NOMO-1 treated with dmso at 0.1 percent for 144 hours (cell line): ENCODE measurements at regions not wholly inside any gene's neighbourhood (a gene's known extent, or its start where the extent isn't known, plus 50 kb on each side); places are given as distances from the start of the nearest gene placed in this dataset.
"Not testable (repeated sequence)": the region's sequence is repeated elsewhere in the genome, so short reads cannot be mapped to it uniquely, and the experiment has no call there.

Source experiments
- DNase-seq: peaks from one replicate; lab custom pipeline; 2025; ENCODE audit not compliant: unreplicated experiment; lab: John Stamatoyannopoulos, UW

GRCh38 chr15:85196697-85197096 is 183.7 kb upstream of the AKAP13 start:
- not testable (repeated sequence) for DNase-seq

DNA sequence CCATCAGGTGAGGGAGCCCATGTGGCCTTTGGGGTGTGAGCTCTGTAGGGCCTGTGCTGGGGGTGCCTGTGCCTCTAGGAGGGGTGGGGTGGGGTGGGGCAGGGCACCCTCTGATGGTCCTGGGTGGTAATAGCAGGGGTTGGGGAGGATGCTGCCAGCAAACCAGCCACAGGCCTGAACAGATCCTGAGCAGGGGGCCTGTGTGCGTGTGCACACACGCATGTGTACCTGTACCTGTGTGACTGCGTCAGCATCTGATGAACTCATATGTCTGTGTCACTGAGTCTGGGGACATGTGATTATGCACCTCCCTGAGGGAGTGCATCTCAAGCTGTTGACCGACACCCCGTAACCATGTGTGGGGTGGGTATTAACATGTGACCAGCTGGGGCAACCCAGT is 182.8 kb upstream of the AKAP13 start:
- DNase-seq: not testable (repeated sequence)

DNA sequence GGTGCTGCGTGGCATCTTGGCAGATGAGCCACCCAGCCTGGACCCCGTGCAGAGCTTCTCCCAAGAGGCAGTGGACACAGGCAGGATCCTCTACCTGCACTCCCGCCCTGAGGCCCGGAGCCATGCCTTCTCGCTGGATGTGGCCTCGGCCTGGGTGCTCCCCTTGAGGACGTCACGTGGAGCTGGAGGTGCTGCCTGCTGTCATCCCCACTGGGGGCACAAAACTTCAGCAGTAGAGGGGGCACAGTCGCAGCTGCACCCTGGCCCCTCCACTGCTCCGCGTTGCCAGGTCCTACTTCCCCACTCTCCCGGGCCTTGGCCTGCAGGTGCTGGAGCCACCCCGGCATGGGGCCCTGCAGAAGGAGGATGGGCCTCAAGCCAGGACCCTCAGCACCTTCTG is 182.0 kb upstream of the AKAP13 start:
- DNase-seq: not testable (repeated sequence)

- DNase-seq: not testable (repeated sequence)
Measured at GRCh38 chr15:85200215-85200614, 180.2 kb upstream of the AKAP13 start.

- DNase-seq: not testable (repeated sequence)
Measured at GRCh38 chr15:85201118-85201793, 179.1 kb upstream of the AKAP13 start.

DNA sequence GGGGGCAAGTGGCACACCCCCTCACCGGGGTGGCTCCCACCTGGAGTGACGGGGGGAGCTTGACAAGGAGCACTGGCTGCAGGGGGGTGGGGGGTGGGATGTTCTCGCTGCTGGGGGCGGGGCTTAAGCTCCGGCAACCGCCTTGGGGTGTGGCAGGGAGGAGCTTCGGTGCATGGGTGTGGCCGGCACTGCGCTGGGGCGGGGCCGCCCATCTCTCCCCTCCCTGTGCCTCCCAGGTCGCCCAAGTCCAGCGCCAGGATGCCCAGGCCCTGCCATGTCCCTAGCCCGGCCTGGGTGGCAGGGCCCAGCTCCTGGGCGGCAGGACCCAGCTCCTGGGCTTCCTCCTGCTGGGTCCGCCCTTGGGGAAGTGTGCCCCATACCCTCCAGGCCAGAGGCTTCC is 175.9 kb upstream of the AKAP13 start:
- DNase-seq: not testable (repeated sequence)

DNA sequence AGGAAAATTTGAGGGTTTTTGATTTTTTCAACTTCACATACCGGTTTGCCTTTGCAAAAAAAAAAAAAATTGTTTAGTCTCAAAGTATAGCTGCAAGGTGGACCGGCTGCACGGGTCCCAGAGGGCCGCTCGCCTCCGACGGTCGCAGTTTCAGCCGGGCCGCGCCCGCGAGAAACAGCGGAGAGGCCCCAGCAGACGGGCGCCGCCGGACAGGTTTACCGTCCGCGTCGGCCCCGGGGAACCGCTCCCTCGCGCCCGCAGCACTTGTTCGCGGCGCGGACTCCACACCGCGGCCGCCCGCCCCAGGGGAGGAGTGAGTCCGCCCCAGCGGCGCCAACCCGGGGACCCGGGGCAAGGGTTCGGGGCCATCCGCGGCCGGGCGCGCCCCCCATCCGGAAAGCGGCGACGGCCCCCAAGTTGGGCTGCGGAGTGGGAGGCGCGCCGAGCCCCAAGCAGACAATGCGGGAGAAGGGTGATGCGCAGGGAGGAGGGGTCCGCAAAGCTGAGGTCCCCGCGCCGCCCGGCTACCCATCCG is 146.5 kb upstream of the AKAP13 start:
- not testable (repeated sequence) for DNase-seq

DNA sequence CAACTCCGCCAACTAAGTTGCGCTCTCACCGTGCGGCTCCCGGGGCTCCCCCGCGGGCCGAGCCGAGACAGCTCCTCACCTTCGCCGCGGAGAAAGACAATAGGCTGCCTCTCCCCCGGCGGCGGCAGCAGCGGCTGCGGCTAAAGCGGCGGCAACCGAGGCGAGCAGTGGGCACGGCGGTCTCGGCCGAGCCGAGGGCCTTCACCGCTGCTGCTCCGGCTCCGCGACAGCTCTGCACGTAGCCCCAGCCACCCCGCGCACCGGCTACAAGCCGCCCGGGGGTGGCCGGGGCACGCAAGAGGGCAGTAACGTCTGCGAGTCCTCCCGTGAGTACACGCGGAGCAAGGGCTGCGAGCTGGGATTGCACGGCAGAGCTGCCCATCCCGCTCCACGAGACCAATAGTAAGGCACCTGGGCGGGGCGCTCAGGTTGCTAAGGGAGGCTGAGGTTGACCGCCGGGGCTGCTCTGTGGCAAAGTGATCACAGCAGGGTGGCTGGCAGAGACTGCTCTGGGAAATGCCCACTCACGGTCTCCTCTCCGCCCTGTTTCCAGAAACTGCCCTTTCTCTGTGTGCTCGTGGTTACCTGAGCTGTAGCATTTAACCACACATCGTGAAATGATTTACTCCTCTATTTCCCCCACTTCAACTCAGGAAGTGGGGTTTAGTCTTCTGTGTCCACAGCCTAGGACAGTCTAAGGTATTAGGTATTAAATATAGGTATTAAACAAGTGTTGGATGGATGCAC is 145.8 kb upstream of the AKAP13 start:
- DNase-seq: not testable (repeated sequence)

GRCh38 chr15:85244056-85244455 is 136.3 kb upstream of the AKAP13 start:
- DNase-seq: not testable (repeated sequence)

DNA sequence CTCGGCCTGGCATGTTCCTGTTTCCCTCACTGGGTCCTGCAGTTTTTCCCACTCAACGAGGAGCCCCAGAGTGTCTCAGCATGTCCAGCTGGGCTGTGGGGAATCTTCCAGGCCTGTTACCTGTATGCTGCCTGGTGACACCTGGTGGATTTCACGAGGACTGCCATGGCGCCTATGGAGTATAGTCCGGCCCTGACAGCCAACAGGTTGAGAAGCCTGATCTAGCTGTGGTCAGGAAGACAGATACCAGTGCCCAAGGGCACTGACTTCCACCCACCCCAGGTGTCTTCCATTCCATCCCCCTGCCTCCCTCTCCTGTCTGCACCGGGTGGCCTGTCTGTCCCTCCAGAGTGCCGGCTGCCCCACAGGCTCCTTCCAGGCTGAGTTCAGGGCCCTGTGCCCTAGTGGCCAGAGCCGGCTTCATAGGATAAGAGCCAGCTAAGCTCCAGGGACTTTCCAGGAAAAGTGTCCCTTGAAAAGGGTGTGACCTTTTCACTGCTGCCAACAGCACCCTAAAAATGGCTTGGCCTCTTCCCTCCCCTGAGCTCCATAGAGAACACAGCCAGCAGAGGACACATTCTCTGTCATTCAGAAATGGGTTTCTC is 129.4 kb upstream of the AKAP13 start:
- DNase-seq: not testable (repeated sequence)

DNA sequence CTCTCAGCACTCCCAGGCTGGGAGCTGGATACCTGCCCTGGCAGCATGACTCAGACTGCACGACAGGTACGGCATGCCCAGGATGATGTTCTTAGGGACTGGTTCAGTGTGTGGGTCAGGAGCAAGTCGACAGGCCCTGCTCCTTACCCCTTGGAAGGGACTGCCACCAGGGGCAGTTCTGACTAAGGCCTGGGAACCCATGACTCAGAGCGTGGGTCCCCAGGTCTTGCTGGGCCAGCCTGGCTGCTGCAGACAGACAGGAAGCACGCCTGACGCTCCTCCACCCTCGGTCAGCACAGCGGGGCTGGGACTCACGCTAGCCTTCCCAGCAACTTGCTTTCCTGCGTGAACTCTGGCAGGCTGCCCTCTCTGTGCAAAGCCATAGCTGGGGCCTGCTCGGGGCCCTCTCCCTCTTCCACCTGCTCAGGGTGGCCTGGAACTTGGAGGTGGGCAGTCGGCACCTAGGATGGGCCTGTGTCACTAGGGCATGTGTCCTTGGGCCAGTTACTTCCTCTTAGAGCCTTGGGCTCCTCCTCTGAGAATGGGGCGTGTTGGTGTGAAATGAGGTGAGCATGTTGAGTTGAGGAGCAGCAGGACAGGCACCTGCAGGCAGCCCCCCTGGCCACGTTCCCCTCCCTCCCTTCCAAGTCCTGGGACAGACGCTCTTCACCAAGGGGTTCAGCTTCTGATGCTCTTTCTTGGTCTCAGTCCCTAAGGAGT is 127.0 kb upstream of the AKAP13 start:
- not testable (repeated sequence) for DNase-seq

- DNase-seq: not testable (repeated sequence)
Measured at GRCh38 chr15:85254961-85255360, 125.4 kb upstream of the AKAP13 start.

DNA sequence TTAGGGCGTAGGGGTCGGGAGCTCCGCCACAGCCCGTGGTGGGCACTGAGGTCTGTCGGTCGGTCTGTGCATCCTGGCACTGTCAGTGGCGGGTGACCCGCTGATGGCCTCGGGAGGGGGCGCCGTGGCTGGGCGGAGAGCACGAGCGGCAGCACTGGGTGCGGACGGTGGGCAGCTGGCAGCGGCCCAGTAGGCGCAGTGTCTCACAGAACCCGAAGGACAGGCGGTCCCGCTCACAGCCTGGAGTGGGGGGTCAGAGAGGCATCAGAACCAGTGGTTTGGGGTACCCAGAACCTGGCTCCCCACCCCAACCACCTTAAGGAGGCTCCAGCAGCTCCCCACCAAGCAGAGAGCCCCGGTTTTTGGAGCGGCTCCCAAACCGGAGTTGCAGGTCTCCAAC is 124.9 kb upstream of the AKAP13 start:
- not testable (repeated sequence) for DNase-seq

DNA sequence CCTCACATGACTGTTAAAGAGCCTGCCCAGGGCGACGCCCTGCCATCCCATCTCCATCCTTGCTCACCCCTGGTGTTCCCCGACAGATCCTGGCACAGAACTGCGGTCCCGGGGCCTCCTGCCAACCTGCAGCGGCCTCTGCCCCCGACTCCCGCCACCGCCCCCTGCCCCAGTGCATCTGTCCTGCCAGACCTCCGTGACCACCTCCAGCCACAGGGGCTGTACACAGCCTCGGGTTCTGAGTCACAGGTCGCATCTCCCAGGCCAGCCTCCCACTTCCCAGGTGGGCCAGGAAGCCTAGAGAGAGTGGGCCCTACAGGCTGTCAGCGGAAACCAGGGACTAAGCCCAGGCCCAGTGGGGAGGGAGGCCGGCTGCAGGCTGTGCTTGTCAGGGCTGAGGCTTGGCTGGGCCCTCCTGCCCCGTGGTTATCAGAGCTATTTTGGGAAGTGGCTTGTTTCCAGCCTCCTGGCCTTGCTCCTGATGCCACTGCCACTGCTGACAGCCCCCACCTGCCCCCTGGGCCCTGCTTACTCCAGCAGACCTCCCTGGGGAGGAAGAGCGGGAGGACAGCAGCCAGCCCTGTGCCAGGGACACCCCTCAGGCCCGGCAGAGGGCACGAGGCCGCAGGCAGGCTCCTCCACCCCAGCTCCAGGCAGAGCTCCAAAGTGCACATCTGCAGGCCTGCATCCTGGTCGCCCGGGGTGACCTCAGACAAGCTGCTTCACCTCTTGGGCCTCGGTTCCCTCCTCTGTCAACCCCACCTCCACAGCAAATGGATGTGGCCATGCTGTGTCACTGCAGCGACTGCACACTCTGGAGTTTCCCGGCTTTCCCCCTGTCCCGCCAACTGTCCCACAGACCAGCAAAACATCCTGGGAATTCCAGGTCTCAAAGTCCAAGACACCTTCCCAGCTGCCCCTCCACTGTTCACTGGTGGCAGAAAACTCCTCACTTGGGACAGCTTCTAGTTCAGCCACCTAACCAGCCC is 124.1 kb upstream of the AKAP13 start:
- DNase-seq: not testable (repeated sequence)

- not testable (repeated sequence) for DNase-seq
Measured at GRCh38 chr15:85258062-85258445, 122.3 kb upstream of the AKAP13 start.

DNA sequence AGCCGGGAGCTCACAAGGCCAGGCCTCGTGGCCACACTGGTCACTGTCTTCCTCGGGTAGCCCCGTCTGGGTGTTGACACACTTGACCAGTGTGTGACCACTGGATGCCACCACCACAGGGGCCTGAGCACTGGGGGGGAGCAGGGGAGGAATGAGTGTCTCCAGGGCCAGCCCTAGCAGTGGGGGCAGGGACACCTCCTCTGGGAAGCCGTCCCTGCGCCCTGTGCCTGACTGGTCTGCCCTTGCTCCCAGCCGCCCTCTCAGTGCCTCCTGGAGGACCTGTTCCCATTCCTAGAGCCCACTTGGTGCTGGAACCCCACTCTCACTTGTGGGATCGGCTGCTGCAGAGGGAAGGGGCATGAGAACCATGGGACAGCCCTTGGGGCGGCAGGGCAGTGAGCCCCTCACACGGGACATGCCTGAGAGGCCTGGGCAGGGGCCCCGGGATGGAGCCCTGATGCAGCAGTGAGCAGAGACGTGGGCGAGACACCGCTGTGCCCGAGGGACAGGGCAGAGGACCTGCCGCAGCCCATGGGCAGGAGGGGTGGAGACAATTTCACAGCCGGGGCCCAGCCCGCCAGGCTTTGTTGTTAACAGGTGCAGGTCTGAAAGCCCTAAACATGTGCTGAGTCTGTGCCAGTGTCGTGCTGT is 121.7 kb upstream of the AKAP13 start:
- not testable (repeated sequence) for DNase-seq

- not testable (repeated sequence) for DNase-seq
Measured at GRCh38 chr15:85260526-85260925, 119.9 kb upstream of the AKAP13 start.

GRCh38 chr15:85262461-85263055 is 117.8 kb upstream of the AKAP13 start:
- not testable (repeated sequence) for DNase-seq
